Omental fat pad (tissue), 3 donors: ENCODE measurements at regions not wholly inside any gene's neighbourhood (a gene's known extent, or its start where the extent isn't known, plus 50 kb on each side); places are given as distances from the start of the nearest gene placed in this dataset.

Experiments used
- ATAC-seq: fragments of 150-250 bp; one replicate; pipeline ENCODE4 v1.9.1; 2016; ENCODE audit warnings: mild to moderate bottlenecking, moderate library complexity; ENCODE audit not compliant: low FRiP score
- DNase-seq: peaks from one replicate; pipeline ENCODE4 v3.0.0-alpha.2; 2019; ENCODE audit warnings: low spot score
- TF ChIP-seq, protein P1 (sequence below), 3 donors: fragments of 450-650 bp; IDR thresholded peaks; one replicate each; pipeline ENCODE4 v1.5.1; 2016 to 2017; ENCODE audit warnings: antibody characterized with exemption in 3 of 3, mild to moderate bottlenecking in 3 of 3, moderate library complexity in 2 of 3

DNA sequence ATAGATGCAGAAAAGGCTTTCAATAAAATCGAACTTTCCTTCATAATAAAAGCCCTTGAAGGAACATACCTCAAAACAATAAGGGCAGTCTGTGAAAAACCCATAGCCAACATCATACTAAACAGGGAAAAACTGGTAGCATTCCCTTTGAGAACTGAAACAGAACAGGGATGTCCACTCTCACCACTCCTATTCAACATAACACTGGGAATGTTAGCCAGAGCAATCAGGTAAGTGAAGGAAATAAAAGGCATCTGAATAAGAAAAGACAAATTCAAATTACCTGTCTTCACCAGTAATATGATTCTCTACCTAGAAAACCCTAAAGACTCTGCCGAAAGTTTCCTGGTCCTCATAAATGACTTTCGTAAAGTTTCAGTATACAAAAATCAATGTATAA lies 861.0 kb upstream of the VRK2 start:
- no peak for DNase-seq
- TF ChIP-seq, protein P1, sequence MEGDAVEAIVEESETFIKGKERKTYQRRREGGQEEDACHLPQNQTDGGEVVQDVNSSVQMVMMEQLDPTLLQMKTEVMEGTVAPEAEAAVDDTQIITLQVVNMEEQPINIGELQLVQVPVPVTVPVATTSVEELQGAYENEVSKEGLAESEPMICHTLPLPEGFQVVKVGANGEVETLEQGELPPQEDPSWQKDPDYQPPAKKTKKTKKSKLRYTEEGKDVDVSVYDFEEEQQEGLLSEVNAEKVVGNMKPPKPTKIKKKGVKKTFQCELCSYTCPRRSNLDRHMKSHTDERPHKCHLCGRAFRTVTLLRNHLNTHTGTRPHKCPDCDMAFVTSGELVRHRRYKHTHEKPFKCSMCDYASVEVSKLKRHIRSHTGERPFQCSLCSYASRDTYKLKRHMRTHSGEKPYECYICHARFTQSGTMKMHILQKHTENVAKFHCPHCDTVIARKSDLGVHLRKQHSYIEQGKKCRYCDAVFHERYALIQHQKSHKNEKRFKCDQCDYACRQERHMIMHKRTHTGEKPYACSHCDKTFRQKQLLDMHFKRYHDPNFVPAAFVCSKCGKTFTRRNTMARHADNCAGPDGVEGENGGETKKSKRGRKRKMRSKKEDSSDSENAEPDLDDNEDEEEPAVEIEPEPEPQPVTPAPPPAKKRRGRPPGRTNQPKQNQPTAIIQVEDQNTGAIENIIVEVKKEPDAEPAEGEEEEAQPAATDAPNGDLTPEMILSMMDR (IDR thresholded peaks at IDR 0.05) = no peak
- ATAC-seq = no peak

DNA sequence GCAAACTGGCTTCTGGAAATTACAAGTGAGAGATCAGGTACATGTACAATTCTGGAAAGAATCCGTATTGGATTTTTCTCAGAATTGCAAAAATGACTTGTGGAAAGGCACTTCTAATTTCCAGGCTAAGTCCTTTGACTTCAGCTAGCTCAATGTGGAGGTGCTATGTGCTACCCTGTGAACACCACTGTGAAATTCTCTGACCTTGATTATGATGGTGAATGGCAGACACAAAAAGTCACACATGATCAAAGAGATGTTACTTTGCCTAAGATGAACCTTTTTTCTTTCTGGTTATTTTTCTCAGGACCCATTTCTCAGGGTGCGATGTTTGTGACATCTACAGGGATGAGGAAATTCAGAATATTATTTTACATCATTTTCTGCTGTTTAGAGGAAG lies 856.6 kb upstream of the VRK2 start:
- TF ChIP-seq, protein P1 (IDR thresholded peaks at IDR 0.05) = no peak
- no peak for ATAC-seq

DNA sequence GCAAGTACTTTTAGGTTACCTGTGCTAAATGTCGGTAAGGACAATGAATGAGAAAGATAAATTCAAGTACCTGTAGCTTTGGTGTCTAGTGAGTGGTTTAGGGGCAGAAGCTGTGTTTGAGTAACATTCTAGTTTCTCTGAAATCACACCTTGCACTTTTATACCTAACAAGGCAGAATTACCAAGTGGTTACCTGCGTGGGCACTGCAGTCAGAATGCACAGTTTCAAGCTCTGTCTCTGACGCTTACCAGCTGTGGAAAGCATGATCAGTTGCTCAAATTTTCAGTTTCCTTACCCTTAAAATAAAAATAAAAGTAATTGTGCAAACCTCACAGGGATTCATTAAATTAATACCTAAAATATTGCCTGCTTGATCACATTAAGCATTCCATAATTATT lies 846.9 kb upstream of the VRK2 start:
- DNase-seq (no peak), ATAC-seq (no peak)
- TF ChIP-seq, protein P1 (IDR thresholded peaks at IDR 0.05) = no peak

More for the DNA sequence above, 856.6 kb upstream of the VRK2 start:
- no peak for DNase-seq

DNA sequence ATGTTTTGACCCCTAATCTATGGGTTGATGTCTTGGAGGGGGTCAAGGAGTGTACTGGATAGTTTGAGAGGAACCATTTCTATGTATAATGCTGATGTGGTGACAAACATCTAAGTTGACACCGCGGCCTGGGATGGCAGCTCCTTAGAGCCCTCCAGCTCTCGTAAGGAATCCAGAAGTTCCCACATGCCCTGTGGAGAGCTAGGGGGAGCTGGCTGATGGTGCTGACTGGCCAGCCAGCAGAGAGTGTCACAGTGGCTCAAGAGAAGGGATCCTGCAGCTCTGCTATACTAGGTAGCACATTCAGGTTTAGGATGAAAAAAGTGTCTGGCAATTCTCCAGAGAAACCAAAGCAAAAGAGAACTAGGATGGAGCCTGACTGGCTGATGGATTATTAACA lies 842.2 kb upstream of the VRK2 start:
- ATAC-seq (no peak), DNase-seq (no peak)
- TF ChIP-seq, protein P1 (IDR thresholded peaks at IDR 0.05) = no peak

DNA sequence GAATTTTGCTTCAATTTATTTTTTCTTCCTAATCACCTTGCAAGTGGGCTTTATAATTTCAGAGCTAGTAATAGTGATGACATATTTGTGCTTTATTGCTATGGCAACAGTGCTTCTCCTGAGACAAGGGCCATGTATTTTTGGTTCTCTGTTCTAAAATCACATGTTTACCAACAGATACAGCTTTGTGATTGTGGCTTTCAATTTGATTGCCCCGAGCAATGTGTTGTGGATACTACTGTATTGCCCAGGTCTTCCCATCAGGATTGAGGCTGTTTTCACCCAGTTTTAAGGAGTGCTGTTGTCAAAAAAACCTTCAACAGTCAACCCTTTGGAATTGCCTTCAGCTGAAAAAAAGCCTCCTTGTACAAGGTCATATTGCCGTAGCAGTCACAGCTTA lies 841.4 kb upstream of the VRK2 start:
- DNase-seq = no peak
- TF ChIP-seq, protein P1 (IDR thresholded peaks at IDR 0.05) = no peak
- ATAC-seq = no peak

DNA sequence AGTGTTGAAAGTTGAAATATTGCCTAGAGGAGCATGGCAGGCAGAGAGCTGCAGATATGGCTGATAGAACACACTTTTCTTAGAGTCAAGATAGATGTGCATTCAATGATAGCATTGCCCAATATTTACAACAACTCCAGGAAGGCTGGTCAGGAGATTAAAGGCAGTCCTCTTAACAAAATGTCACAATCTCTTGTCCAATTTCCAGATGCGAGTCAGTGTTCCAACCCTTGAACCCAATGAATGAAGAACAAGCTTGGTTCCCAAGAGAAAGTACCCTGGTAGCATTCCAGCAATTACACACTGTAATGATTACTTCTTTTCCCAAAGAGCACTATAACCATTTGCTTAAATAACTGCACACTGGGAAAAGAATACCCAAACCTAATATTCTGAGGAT lies 839.4 kb upstream of the VRK2 start:
- DNase-seq (no peak), ATAC-seq (no peak)
- TF ChIP-seq, protein P1 (IDR thresholded peaks at IDR 0.05) = no peak

DNA sequence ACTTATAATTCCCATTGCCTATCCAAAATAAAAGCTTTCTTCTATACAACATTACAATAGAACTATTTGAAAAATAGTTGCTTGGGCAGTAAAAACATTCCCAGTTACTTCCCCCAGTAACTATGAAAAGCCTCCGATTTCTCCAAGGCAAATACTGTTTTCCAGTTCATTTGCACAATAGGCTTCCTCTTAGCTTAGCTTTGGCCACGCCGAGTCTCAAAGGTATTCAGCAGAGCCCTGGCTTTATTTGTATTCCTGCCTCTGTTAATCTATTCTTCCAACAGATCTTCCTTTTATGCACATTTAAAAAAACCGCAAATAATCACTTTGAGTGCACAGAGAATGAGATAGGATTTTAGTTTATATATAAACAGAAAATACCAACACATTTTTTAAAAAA lies 836.8 kb upstream of the VRK2 start:
- ATAC-seq (no peak), DNase-seq (no peak)
- TF ChIP-seq, protein P1 (IDR thresholded peaks at IDR 0.05) = no peak
